HCT116 (cell line): ENCODE measurements at regions not wholly inside any gene's neighbourhood (a gene's known extent, or its start where the extent isn't known, plus 50 kb on each side); places are given as distances from the start of the nearest gene placed in this dataset.

Experiments used
- ATAC-seq: fragments of 200-7000 bp; cut with Tn5 transposase; 2 replicates; pipeline ENCODE4 v1.9.1; 2020; ENCODE audit warnings: mild to moderate bottlenecking, moderate library complexity
- BruUV-seq: library from RNA; stranded (reverse); fragments of 400-500 nt; replicated peaks from 2 replicates; lab custom pipeline; 2021; lab: Mats Ljungman, UMichigan
- CTCF ChIA-PET: fragments of 300-600 bp; sonication (Branson Sonifier 250); formaldehyde crosslinking; loops from one replicate; lab custom pipeline; 2021; ENCODE audit warnings: antibody characterized with exemption; lab: Charles Lee
- POLR2A ChIA-PET: fragments of 300-600, 350-600 bp; sonication (Branson Sonifier 250); formaldehyde crosslinking; loops from one replicate; lab custom pipeline; 2021; ENCODE audit warnings: antibody characterized with exemption; lab: Charles Lee
- RAD21 ChIA-PET, 2 experiments: fragments of 300-600 bp; sonication (Branson Sonifier 250); formaldehyde crosslinking; loops; one replicate each; lab custom pipeline; 2023; ENCODE audit warnings: low total read pairs in 2 of 2; ENCODE audit not compliant: uncharacterized antibody in 2 of 2, unreplicated experiment in 2 of 2, low non-redundant PET in 1 of 2; lab: Charles Lee
- DNase-seq: peaks from one replicate; pipeline ENCODE4 v3.0.0-alpha.2; 2010; ENCODE audit warnings: low read depth, low spot score
- H2AFZ ChIP-seq: fragments of 200-600 bp; shearing (Covaris generic), sonication (generic); 2 replicates; pipeline ENCODE4 v1.6.1; 2017; ENCODE audit warnings: low read depth, mixed run types, mixed read lengths, antibody characterized with exemption, low read length; ENCODE audit not compliant: poor library complexity, severe bottlenecking
- H3K27ac ChIP-seq: 2 replicates; pipeline ENCODE4 v1.5.1; 2012; ENCODE audit warnings: low read depth, low read length
- H3K27me3 ChIP-seq: fragments of 200-600 bp; sonication (generic); 2 replicates; pipeline ENCODE4 v1.6.1; 2016; ENCODE audit warnings: mixed run types, low read length, mixed read lengths; ENCODE audit not compliant: insufficient read depth
- H3K36me3 ChIP-seq, 2 experiments: fragments of 200-500 bp in 1 of 2; fragments of 200-600 bp in 1 of 2; sonication (Bioruptor generic) in 1 of 2; sonication (generic) in 1 of 2; 2 replicates each; pipeline versions ENCODE4 v1.5.1 to v1.6.1; 2014 to 2016; ENCODE audit warnings: low read length in 2 of 2, inconsistent platforms in 1 of 2, mixed read lengths in 1 of 2, mixed run types in 1 of 2; ENCODE audit not compliant: insufficient read depth in 2 of 2, control insufficient read depth in 1 of 2
- H3K4me1 ChIP-seq, 2 experiments: fragments of 200-600 bp in 1 of 2; sonication (generic) in 1 of 2; 2 replicates each; pipeline versions ENCODE4 v1.5.1 to v1.6.1; 2012 to 2017; ENCODE audit warnings: low read length in 2 of 2, inconsistent platforms in 1 of 2, mild to moderate bottlenecking in 1 of 2, mixed read lengths in 1 of 2, mixed run types in 1 of 2, moderate library complexity in 1 of 2; ENCODE audit not compliant: insufficient read depth in 2 of 2, control insufficient read depth in 1 of 2
- H3K4me2 ChIP-seq: fragments of 200-600 bp; sonication (generic); 2 replicates; pipeline ENCODE4 v1.6.1; 2017; ENCODE audit warnings: mixed run types, low read length, mixed read lengths
- H3K4me3 ChIP-seq, 2 experiments: fragments of 200-600 bp in 1 of 2; sonication (generic) in 1 of 2; replicated peaks in 1 of 2; 2 replicates each; pipeline ENCODE4 v1.5.1; 2011 to 2016; ENCODE audit warnings: low read length in 2 of 2, control low read depth in 1 of 2, low read depth in 1 of 2, mild to moderate bottlenecking in 1 of 2, mixed read lengths in 1 of 2, mixed run types in 1 of 2
- H3K79me2 ChIP-seq: fragments of 200-600 bp; sonication (generic); 2 replicates; pipeline ENCODE4 v1.6.1; 2017; ENCODE audit warnings: mild to moderate bottlenecking, mixed run types, low read length, moderate library complexity, mixed read lengths; ENCODE audit not compliant: insufficient read depth
- H3K9ac ChIP-seq: fragments of 200-600 bp; sonication (generic); 2 replicates; pipeline ENCODE4 v1.6.1; 2016; ENCODE audit warnings: low read length, mixed read lengths
- H3K9me2 ChIP-seq: fragments of 200-600 bp; sonication (generic), shearing (Covaris generic); 2 replicates; pipeline ENCODE4 v1.6.1; 2017; ENCODE audit warnings: mixed run types, mild to moderate bottlenecking, moderate library complexity; ENCODE audit not compliant: insufficient read depth
- H3K9me3 ChIP-seq, 2 experiments: fragments of 200-500 bp in 1 of 2; fragments of 200-600 bp in 1 of 2; sonication (Bioruptor generic) in 1 of 2; sonication (generic) in 1 of 2; 2 replicates each; pipeline ENCODE4 v1.6.1; 2014 to 2017; ENCODE audit warnings: low read length in 2 of 2, mixed read lengths in 2 of 2, inconsistent platforms in 1 of 2, low read depth in 1 of 2, mild to moderate bottlenecking in 1 of 2, mixed run types in 1 of 2, moderate library complexity in 1 of 2; ENCODE audit not compliant: control insufficient read depth in 1 of 2, insufficient read depth in 1 of 2
- H4K20me1 ChIP-seq: fragments of 200-600 bp; sonication (generic), shearing (Covaris generic); 2 replicates; pipeline ENCODE4 v1.6.1; 2017; ENCODE audit warnings: mixed run types, mild to moderate bottlenecking, moderate library complexity; ENCODE audit not compliant: insufficient read depth
- ATF3 ChIP-seq: IDR thresholded peaks from 2 replicates; pipeline ENCODE4 v1.6.1; 2012
- CEBPB ChIP-seq: IDR thresholded peaks from 2 replicates; pipeline ENCODE4 v1.6.1; 2012; ENCODE audit warnings: low read depth
- EGR1 ChIP-seq: IDR thresholded peaks from 2 replicates; pipeline ENCODE4 v1.6.1; 2012; ENCODE audit warnings: low read depth
- ELF1 ChIP-seq: IDR thresholded peaks from 2 replicates; pipeline ENCODE4 v1.6.1; 2012; ENCODE audit warnings: low read depth, borderline replicate concordance
- EZH2 ChIP-seq: fragments of 200-600 bp; sonication (generic); IDR thresholded peaks from 2 replicates; pipeline ENCODE4 v1.6.1; 2017; ENCODE audit warnings: antibody characterized with exemption, mixed run types
- EZH2phosphoT487 ChIP-seq: fragments of 200-600 bp; IDR thresholded peaks from 2 replicates; pipeline ENCODE4 v1.6.1; 2018; ENCODE audit warnings: antibody characterized with exemption, borderline replicate concordance
- FOSL1 ChIP-seq: IDR thresholded peaks from 2 replicates; pipeline ENCODE4 v1.6.1; 2012; ENCODE audit warnings: low read depth
- JUND ChIP-seq: IDR thresholded peaks from 2 replicates; pipeline ENCODE4 v1.6.1; 2012
- MAX ChIP-seq: IDR thresholded peaks from 2 replicates; pipeline ENCODE4 v1.6.1; 2012
- POLR2AphosphoS5 ChIP-seq: IDR thresholded peaks from 2 replicates; pipeline ENCODE4 v1.6.1; 2011; ENCODE audit warnings: mild to moderate bottlenecking, low read depth, low read length, moderate library complexity
- REST ChIP-seq: IDR thresholded peaks from 2 replicates; pipeline ENCODE4 v1.6.1; 2012; ENCODE audit warnings: low read depth
- SP1 ChIP-seq: IDR thresholded peaks from 2 replicates; pipeline ENCODE4 v1.6.1; 2012; ENCODE audit warnings: low read depth
- SRF ChIP-seq: IDR thresholded peaks from 2 replicates; pipeline ENCODE4 v1.6.1; 2012; ENCODE audit warnings: low read depth
- TCF7L2 ChIP-seq: IDR thresholded peaks from 2 replicates; pipeline ENCODE4 v1.7.0; 2011; ENCODE audit warnings: borderline replicate concordance, inconsistent platforms; ENCODE audit not compliant: insufficient read depth, insufficient read length; ENCODE audit errors: extremely low read depth
- YY1 ChIP-seq: IDR thresholded peaks from 2 replicates; pipeline ENCODE4 v1.6.1; 2011; ENCODE audit warnings: low read length, low read depth, moderate library complexity, mild to moderate bottlenecking; ENCODE audit not compliant: insufficient replicate concordance; ENCODE audit errors: extremely low read depth
- ZFX ChIP-seq: fragments of 450-650 bp; IDR thresholded peaks from 2 replicates; pipeline ENCODE4 v1.6.1; 2017
- intact Hi-C: fragments of 100-400 bp; cut with micrococcal nuclease; formaldehyde crosslinking; loops from 2 replicates; pipeline ENCODE4 v1.10.0; 2022

GRCh38 chr3:68468695-68469375 is 463.5 kb downstream of the TAFA4 start:
- Histone ChIP-seq H3K4me2 (no peak overlapping the region), H3K79me2 (no peaks in the 10 kb centered on the region), H3K36me3 (no peaks in the 10 kb centered on the region), H3K4me1 (no peaks in the 10 kb centered on the region), H3K27ac (no peak overlapping the region), H3K4me3 (no peak overlapping the region), H2AFZ (no peak overlapping the region), H3K9ac (no peak overlapping the region), H4K20me1 (no peaks in the 10 kb centered on the region), H3K9me3 (peaks cover 6 to 21% of the 10 kb centered on the region in 2 experiments; a peak in 2 of 4 replicates), H3K27me3 (no peaks in the 10 kb centered on the region), H3K9me2 (no peaks in the 10 kb centered on the region)
- BruUV-seq = no TSS peak
- intact Hi-C loops = no loop called here
- ChIA-PET CTCF (no interaction called here), POLR2A (no interaction called here), RAD21 (no interaction called here)
- TF ChIP-seq YY1 (no peak), EGR1 (no peak), TCF7L2 (no peak), JUND (no peak), SRF (no peak), POLR2AphosphoS5 (no peak), ATF3 (no peak), CEBPB (no peak), MAX (no peak)
- DNase-seq = no peak
- no peak for ATAC-seq

- CTCF ChIA-PET = no interaction called here
- Histone ChIP-seq H3K4me3 (no peak overlapping the region), H4K20me1 (no peaks in the 10 kb centered on the region), H3K27me3 (no peaks in the 10 kb centered on the region), H3K4me2 (no peak overlapping the region), H2AFZ (no peak overlapping the region), H3K79me2 (no peaks in the 10 kb centered on the region), H3K4me1 (no peaks in the 10 kb centered on the region), H3K9me2 (no peaks in the 10 kb centered on the region), H3K27ac (no peak overlapping the region), H3K9ac (no peak overlapping the region), H3K36me3 (no peaks in the 10 kb centered on the region), H3K9me3 (peaks cover 0 to 24% of the 10 kb centered on the region in 2 experiments; a peak in 1 of 4 replicates)
- RAD21 ChIA-PET = no interaction called here
- intact Hi-C loops = no loop called here
- DNase-seq = no peak
- BruUV-seq = no TSS peak
- POLR2A ChIA-PET = no interaction called here
- ATAC-seq = no peak
- TF ChIP-seq POLR2AphosphoS5 (no peak), SP1 (no peak), CEBPB (no peak), ZFX (no peak), ELF1 (no peak), ATF3 (no peak), JUND (no peak), EZH2 (no peak), REST (no peak), EGR1 (no peak), FOSL1 (no peak), EZH2phosphoT487 (no peak)
Observed at GRCh38 chr3:68467465-68467864, 464.9 kb downstream of the TAFA4 start.
